ENCODE measurements at regions not wholly inside any gene's neighbourhood (a gene's known extent, or its start where the extent isn't known, plus 50 kb on each side); places are given as distances from the start of the nearest gene placed in this dataset.

DNA sequence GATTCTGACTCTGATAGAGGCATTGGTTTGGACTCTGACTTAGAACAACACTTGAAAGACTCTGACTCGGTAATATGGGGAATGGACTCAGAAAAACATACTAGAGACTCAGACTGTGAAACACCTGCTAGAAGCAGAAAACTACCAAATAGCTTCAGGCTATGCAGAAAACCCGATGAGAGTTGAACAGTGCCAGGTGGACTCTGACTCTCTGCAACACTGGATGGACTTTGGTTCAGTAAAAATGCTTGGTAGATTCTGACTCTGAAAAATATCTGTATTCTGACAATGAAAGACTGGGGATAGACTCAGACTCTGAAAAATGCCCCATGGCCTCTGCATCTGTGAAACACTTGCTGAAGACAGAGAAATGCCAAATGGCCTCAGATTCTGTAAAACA lies 215.1 kb upstream of the HDX start:
- no peak overlapping the region for H3K4me3 ChIP-seq (ENCODE audit: control extremely low read depth in 1 of 5, extremely low read depth in 1 of 5, insufficient read depth in 1 of 5, low read depth in 2 of 5, low read length in 4 of 5)
- TF ChIP-seq EZH2 (IDR thresholded peaks at IDR 0.05; ENCODE audit: borderline replicate concordance, insufficient read depth, low read depth, low read length, poor library complexity, severe bottlenecking): no peak
- TF ChIP-seq, protein P1, sequence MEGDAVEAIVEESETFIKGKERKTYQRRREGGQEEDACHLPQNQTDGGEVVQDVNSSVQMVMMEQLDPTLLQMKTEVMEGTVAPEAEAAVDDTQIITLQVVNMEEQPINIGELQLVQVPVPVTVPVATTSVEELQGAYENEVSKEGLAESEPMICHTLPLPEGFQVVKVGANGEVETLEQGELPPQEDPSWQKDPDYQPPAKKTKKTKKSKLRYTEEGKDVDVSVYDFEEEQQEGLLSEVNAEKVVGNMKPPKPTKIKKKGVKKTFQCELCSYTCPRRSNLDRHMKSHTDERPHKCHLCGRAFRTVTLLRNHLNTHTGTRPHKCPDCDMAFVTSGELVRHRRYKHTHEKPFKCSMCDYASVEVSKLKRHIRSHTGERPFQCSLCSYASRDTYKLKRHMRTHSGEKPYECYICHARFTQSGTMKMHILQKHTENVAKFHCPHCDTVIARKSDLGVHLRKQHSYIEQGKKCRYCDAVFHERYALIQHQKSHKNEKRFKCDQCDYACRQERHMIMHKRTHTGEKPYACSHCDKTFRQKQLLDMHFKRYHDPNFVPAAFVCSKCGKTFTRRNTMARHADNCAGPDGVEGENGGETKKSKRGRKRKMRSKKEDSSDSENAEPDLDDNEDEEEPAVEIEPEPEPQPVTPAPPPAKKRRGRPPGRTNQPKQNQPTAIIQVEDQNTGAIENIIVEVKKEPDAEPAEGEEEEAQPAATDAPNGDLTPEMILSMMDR (IDR thresholded peaks at IDR 0.05): no peak
- ChIA-PET CTCF (no interaction called here), POLR2A (no interaction called here)
- H3K27ac ChIP-seq (ENCODE audit: low read length in 2 of 2): no peak overlapping the region
- no peaks in the 10 kb centered on the region for H3K36me3 ChIP-seq (replicated peaks in 1 of 2; ENCODE audit: control extremely low read depth in 1 of 2, control insufficient read depth in 1 of 2, extremely low read depth in 1 of 2, insufficient read depth in 2 of 2, low read length in 1 of 2)
- H4K20me1 ChIP-seq (ENCODE audit: control insufficient read depth, insufficient read depth, low read length, poor library complexity, severe bottlenecking): no peaks in the 10 kb centered on the region
- Mint-ChIP-seq H3K27ac (no peak overlapping the region), H3K27me3 (no peaks in the 10 kb centered on the region), H3K4me3 (no peak overlapping the region), H3K4me1 (peaks cover 5% of the 10 kb centered on the region), H3K9me3 (ENCODE audit: insufficient read depth) (no peaks in the 10 kb centered on the region)
- H3K4me1 ChIP-seq (ENCODE audit: control insufficient read depth in 2 of 2, insufficient read depth in 2 of 2, low read length in 2 of 2): no peaks in the 10 kb centered on the region
- H3K79me2 ChIP-seq (ENCODE audit: control insufficient read depth, insufficient read depth, low read length): no peaks in the 10 kb centered on the region
- intact Hi-C loops (cut with micrococcal nuclease): no loop called here
- ATAC-seq (ENCODE audit: low read depth) (no peak), DNase-seq (no peak)
- H3K9ac ChIP-seq (ENCODE audit: low read length): no peak overlapping the region
- 80% methylated on average over 1 of the region's 2 CpGs for WGBS (ENCODE audit: insufficient coverage)
- no peaks in the 10 kb centered on the region for H3K27me3 ChIP-seq (replicated peaks in 1 of 4; ENCODE audit: control extremely low read depth in 1 of 4, control insufficient read depth in 3 of 4, insufficient read depth in 4 of 4, low read length in 3 of 4)
- no peaks in the 10 kb centered on the region for H3K9me3 ChIP-seq (ENCODE audit: control extremely low read depth in 1 of 3, control insufficient read depth in 2 of 3, insufficient read depth in 1 of 3, low read length in 2 of 3)
- no peak overlapping the region for H2AFZ ChIP-seq (ENCODE audit: insufficient read depth, low read depth, low read length, poor library complexity, severe bottlenecking)
- no peak overlapping the region for H3K4me2 ChIP-seq (replicated peaks; ENCODE audit: low read depth, low read length, poor library complexity, severe bottlenecking)

- ATAC-seq (ENCODE audit: low read depth) (no peak), DNase-seq (no peak)
- no peak overlapping the region for H2AFZ ChIP-seq (ENCODE audit: insufficient read depth, low read depth, low read length, poor library complexity, severe bottlenecking)
- no peaks in the 10 kb centered on the region for H4K20me1 ChIP-seq (ENCODE audit: control insufficient read depth, insufficient read depth, low read length, poor library complexity, severe bottlenecking)
- no peak overlapping the region for H3K9ac ChIP-seq (ENCODE audit: low read length)
- WGBS (ENCODE audit: insufficient coverage): no CpG with 5 or more reads among the region's 2 CpGs
- H3K79me2 ChIP-seq (ENCODE audit: control insufficient read depth, insufficient read depth, low read length): no peaks in the 10 kb centered on the region
- H3K27ac Mint-ChIP-seq: no peak overlapping the region
- no peak overlapping the region for H3K4me2 ChIP-seq (replicated peaks; ENCODE audit: low read depth, low read length, poor library complexity, severe bottlenecking)
- no peak overlapping the region for H3K27ac ChIP-seq (ENCODE audit: low read length in 2 of 2)
- H3K9me3 Mint-ChIP-seq (ENCODE audit: insufficient read depth): no peaks in the 10 kb centered on the region
- H3K36me3 ChIP-seq (replicated peaks in 1 of 2; ENCODE audit: control extremely low read depth in 1 of 2, control insufficient read depth in 1 of 2, extremely low read depth in 1 of 2, insufficient read depth in 2 of 2, low read length in 1 of 2): no peaks in the 10 kb centered on the region
- H3K27me3 Mint-ChIP-seq: no peaks in the 10 kb centered on the region
- no peak overlapping the region for H3K4me3 Mint-ChIP-seq
- intact Hi-C loops (cut with micrococcal nuclease): no loop called here
- H3K4me1 ChIP-seq (ENCODE audit: control insufficient read depth in 2 of 2, insufficient read depth in 2 of 2, low read length in 2 of 2): no peaks in the 10 kb centered on the region
- ChIA-PET CTCF (no interaction called here), POLR2A (no interaction called here)
- H3K4me1 Mint-ChIP-seq: no peaks in the 10 kb centered on the region
- H3K27me3 ChIP-seq (replicated peaks in 1 of 4; ENCODE audit: control extremely low read depth in 1 of 4, control insufficient read depth in 3 of 4, insufficient read depth in 4 of 4, low read length in 3 of 4): no peaks in the 10 kb centered on the region
- no peaks in the 10 kb centered on the region for H3K9me3 ChIP-seq (ENCODE audit: control extremely low read depth in 1 of 3, control insufficient read depth in 2 of 3, insufficient read depth in 1 of 3, low read length in 2 of 3)
- TF ChIP-seq, protein P1 (IDR thresholded peaks at IDR 0.05): no peak
- TF ChIP-seq EZH2 (IDR thresholded peaks at IDR 0.05; ENCODE audit: borderline replicate concordance, insufficient read depth, low read depth, low read length, poor library complexity, severe bottlenecking): no peak
- H3K4me3 ChIP-seq (ENCODE audit: control extremely low read depth in 1 of 5, extremely low read depth in 1 of 5, insufficient read depth in 1 of 5, low read depth in 2 of 5, low read length in 4 of 5): no peak overlapping the region
Observed at GRCh38 chrX:84721416-84721815, 219.2 kb upstream of the HDX start.

All from B cell (primary cell).